Fibroblast of lung (primary cell): ENCODE measurements at regions not wholly inside any gene's neighbourhood (a gene's known extent, or its start where the extent isn't known, plus 50 kb on each side); places are given as distances from the start of the nearest gene placed in this dataset.

ENCODE experiments used
- CTCF ChIP-seq, 2 donors: IDR thresholded peaks in 1 of 2; conservative IDR thresholded peaks in 1 of 2; 1 replicate in 1 of 2; 2 replicates in 1 of 2; pipeline ENCODE4 v1.5.1; 2011 to 2012; ENCODE audit warnings: low read length in 2 of 2, control low read depth in 1 of 2, inconsistent platforms in 1 of 2, low read depth in 1 of 2, mild to moderate bottlenecking in 1 of 2
- EZH2 ChIP-seq: IDR thresholded peaks from 2 replicates; pipeline ENCODE4 v1.5.1; 2012; ENCODE audit warnings: low read length, control low read depth, mild to moderate bottlenecking; ENCODE audit errors: missing control alignments

GRCh38 chr4:38316045-38316444 is 348.0 kb upstream of the KLF3 start:
- no peak for TF ChIP-seq CTCF (conservative IDR thresholded peaks at IDR 0.05 in 1 of 2, IDR thresholded peaks at IDR 0.05 in 1 of 2; ENCODE audit: low read depth in 1 of 2, low read length in 2 of 2)
- TF ChIP-seq EZH2 = no peak
